Astrocyte of the cerebellum (primary cell): ENCODE measurements at regions not wholly inside any gene's neighbourhood (a gene's known extent, or its start where the extent isn't known, plus 50 kb on each side); places are given as distances from the start of the nearest gene placed in this dataset.

ENCODE experiments used
- DNase-seq: peaks from one replicate; pipeline ENCODE4 v3.0.0-alpha.2; 2011; ENCODE audit warnings: low read depth
- H3K4me3 ChIP-seq: 2 replicates; pipeline ENCODE4 v1.5.1; 2011; ENCODE audit warnings: mild to moderate bottlenecking, low read depth, low read length, moderate library complexity
- in situ Hi-C: cut with HindIII; loops from 2 replicates; pipeline ENCODE4 v1.10.0; 2017; ENCODE audit warnings: low sequenced_read_pairs
- TF ChIP-seq, protein P1 (sequence below): IDR thresholded peaks from 2 replicates; pipeline ENCODE4 v1.5.1; 2012; ENCODE audit warnings: low read length, low read depth, moderate library complexity, mild to moderate bottlenecking; ENCODE audit errors: missing control alignments

DNA sequence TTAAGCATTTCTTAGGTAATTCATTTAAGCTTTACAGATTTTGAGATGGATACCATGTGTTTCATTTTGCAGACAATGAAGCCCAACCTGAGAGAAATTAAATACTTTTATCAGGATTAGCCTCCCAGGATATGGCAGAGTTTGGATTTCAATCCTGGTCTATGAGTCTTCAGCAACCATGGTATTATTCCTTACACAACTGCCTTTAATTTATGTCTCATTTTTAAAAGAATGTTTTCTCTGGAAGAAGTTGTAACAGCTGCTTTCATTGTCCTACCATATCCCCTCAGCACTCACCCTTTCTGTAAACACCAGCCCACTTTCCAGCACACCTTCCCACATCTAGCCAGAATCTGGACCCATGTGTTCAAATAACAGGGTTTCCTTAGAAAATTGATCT is 863.7 kb upstream of the VRK2 start:
- DNase-seq: no peak
- TF ChIP-seq, protein P1, sequence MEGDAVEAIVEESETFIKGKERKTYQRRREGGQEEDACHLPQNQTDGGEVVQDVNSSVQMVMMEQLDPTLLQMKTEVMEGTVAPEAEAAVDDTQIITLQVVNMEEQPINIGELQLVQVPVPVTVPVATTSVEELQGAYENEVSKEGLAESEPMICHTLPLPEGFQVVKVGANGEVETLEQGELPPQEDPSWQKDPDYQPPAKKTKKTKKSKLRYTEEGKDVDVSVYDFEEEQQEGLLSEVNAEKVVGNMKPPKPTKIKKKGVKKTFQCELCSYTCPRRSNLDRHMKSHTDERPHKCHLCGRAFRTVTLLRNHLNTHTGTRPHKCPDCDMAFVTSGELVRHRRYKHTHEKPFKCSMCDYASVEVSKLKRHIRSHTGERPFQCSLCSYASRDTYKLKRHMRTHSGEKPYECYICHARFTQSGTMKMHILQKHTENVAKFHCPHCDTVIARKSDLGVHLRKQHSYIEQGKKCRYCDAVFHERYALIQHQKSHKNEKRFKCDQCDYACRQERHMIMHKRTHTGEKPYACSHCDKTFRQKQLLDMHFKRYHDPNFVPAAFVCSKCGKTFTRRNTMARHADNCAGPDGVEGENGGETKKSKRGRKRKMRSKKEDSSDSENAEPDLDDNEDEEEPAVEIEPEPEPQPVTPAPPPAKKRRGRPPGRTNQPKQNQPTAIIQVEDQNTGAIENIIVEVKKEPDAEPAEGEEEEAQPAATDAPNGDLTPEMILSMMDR: no peak
- no peak overlapping the region for H3K4me3 ChIP-seq
- in situ Hi-C loops: no loop called here

DNA sequence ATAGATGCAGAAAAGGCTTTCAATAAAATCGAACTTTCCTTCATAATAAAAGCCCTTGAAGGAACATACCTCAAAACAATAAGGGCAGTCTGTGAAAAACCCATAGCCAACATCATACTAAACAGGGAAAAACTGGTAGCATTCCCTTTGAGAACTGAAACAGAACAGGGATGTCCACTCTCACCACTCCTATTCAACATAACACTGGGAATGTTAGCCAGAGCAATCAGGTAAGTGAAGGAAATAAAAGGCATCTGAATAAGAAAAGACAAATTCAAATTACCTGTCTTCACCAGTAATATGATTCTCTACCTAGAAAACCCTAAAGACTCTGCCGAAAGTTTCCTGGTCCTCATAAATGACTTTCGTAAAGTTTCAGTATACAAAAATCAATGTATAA is 861.0 kb upstream of the VRK2 start:
- no peak for DNase-seq
- TF ChIP-seq, protein P1: no peak
- no peak overlapping the region for H3K4me3 ChIP-seq
- in situ Hi-C loops: no loop called here

DNA sequence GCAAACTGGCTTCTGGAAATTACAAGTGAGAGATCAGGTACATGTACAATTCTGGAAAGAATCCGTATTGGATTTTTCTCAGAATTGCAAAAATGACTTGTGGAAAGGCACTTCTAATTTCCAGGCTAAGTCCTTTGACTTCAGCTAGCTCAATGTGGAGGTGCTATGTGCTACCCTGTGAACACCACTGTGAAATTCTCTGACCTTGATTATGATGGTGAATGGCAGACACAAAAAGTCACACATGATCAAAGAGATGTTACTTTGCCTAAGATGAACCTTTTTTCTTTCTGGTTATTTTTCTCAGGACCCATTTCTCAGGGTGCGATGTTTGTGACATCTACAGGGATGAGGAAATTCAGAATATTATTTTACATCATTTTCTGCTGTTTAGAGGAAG is 856.6 kb upstream of the VRK2 start:
- no peak for DNase-seq
- in situ Hi-C loops: no loop called here
- no peak overlapping the region for H3K4me3 ChIP-seq
- TF ChIP-seq, protein P1: no peak

DNA sequence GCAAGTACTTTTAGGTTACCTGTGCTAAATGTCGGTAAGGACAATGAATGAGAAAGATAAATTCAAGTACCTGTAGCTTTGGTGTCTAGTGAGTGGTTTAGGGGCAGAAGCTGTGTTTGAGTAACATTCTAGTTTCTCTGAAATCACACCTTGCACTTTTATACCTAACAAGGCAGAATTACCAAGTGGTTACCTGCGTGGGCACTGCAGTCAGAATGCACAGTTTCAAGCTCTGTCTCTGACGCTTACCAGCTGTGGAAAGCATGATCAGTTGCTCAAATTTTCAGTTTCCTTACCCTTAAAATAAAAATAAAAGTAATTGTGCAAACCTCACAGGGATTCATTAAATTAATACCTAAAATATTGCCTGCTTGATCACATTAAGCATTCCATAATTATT is 846.9 kb upstream of the VRK2 start:
- no peak for DNase-seq
- no peak overlapping the region for H3K4me3 ChIP-seq
- in situ Hi-C loops: no loop called here
- TF ChIP-seq, protein P1: no peak

DNA sequence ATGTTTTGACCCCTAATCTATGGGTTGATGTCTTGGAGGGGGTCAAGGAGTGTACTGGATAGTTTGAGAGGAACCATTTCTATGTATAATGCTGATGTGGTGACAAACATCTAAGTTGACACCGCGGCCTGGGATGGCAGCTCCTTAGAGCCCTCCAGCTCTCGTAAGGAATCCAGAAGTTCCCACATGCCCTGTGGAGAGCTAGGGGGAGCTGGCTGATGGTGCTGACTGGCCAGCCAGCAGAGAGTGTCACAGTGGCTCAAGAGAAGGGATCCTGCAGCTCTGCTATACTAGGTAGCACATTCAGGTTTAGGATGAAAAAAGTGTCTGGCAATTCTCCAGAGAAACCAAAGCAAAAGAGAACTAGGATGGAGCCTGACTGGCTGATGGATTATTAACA is 842.2 kb upstream of the VRK2 start:
- in situ Hi-C loops: no loop called here
- no peak for DNase-seq
- TF ChIP-seq, protein P1: no peak
- H3K4me3 ChIP-seq: no peak overlapping the region

DNA sequence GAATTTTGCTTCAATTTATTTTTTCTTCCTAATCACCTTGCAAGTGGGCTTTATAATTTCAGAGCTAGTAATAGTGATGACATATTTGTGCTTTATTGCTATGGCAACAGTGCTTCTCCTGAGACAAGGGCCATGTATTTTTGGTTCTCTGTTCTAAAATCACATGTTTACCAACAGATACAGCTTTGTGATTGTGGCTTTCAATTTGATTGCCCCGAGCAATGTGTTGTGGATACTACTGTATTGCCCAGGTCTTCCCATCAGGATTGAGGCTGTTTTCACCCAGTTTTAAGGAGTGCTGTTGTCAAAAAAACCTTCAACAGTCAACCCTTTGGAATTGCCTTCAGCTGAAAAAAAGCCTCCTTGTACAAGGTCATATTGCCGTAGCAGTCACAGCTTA is 841.4 kb upstream of the VRK2 start:
- H3K4me3 ChIP-seq: no peak overlapping the region
- DNase-seq: no peak
- in situ Hi-C loops: no loop called here
- TF ChIP-seq, protein P1: no peak

DNA sequence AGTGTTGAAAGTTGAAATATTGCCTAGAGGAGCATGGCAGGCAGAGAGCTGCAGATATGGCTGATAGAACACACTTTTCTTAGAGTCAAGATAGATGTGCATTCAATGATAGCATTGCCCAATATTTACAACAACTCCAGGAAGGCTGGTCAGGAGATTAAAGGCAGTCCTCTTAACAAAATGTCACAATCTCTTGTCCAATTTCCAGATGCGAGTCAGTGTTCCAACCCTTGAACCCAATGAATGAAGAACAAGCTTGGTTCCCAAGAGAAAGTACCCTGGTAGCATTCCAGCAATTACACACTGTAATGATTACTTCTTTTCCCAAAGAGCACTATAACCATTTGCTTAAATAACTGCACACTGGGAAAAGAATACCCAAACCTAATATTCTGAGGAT is 839.4 kb upstream of the VRK2 start:
- in situ Hi-C loops: no loop called here
- DNase-seq: no peak
- H3K4me3 ChIP-seq: no peak overlapping the region
- TF ChIP-seq, protein P1: no peak
